22Rv1 (cell line): ENCODE measurements at regions not wholly inside any gene's neighbourhood (a gene's known extent, or its start where the extent isn't known, plus 50 kb on each side); places are given as distances from the start of the nearest gene placed in this dataset.

Experiments used
- CTCF ChIP-seq: fragments of 450-650 bp; IDR thresholded peaks from 2 replicates; pipeline ENCODE4 v1.5.1; 2017; ENCODE audit warnings: mild to moderate bottlenecking
- ZFX ChIP-seq: fragments of 450-650 bp; IDR thresholded peaks from 2 replicates; pipeline ENCODE4 v1.6.1; 2017; ENCODE audit warnings: antibody characterized with exemption, borderline replicate concordance

DNA sequence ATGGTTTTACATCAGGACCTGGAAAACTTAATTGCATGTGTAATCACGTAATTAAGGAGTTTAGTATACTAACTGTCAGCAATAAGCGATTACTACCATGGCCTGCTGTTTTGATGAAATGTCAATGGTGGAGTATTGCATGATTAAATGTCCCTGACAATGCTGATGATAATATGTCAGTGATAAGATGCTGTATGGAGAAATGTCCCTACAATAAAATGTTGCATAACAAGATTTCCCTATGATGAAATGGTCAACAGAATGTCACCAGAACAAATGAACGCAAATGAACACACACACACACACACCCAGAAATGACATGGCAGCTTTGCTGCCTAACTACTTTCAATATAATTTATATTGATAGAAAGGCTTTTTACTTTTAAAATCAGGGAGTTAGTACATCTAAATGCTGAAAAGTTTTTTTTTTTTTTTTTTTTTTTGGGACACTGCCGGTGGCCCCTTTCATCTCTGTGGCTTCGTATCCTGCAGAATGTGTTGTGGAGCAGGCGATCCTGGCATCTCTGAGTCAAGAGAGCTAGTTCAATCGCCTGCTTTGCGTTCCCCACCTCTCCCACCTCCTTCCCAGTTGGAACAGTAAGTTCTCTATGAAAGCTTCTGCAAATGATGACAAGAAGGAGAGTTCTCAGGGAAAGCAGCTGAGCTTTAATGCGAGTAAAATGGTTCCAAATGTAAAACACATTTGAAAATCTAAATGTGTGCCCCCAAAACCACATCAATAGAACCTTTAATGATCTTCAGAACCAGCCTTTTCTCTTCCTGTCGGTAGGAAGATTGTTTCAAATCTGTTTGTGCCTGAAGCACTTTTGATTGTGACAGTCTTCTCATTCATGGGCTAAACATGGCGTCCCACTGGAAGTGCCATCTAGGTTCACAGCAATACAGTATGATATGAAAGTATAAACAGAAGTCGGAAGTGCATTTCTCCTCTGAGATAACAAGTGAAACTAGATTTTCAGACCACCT is 170.1 kb upstream of the GBE1 start:
- no peak for TF ChIP-seq CTCF
- TF ChIP-seq ZFX, result no peak
